SK-N-SH (cell line): ENCODE measurements at regions not wholly inside any gene's neighbourhood (a gene's known extent, or its start where the extent isn't known, plus 50 kb on each side); places are given as distances from the start of the nearest gene placed in this dataset.

Source experiments
- CTCF ChIA-PET: fragments of 300-600, 350-600 bp; formaldehyde crosslinking; extraction: SDS; loops from one replicate; lab custom pipeline; 2021; lab: Yijun Ruan, JAX
- POLR2A ChIA-PET: fragments of 350-600 bp; sonication (Branson Sonifier 250); formaldehyde crosslinking; extraction: SDS; loops from one replicate; lab custom pipeline; 2020; ENCODE audit warnings: antibody characterized with exemption, inconsistent platforms; lab: Yijun Ruan, JAX
- DNase-seq: peaks from one replicate; pipeline ENCODE4 v3.0.0; 2012
- H2AFZ ChIP-seq: fragments of 200-600 bp; sonication (generic); 2 replicates; pipeline ENCODE4 v1.8.1; 2016; ENCODE audit warnings: antibody characterized with exemption, mild to moderate bottlenecking, low read depth
- H3F3A ChIP-seq: fragments of 200-600 bp; sonication (generic); replicated peaks from 2 replicates; pipeline ENCODE3; 2016; ENCODE audit warnings: antibody characterized with exemption, mild to moderate bottlenecking; ENCODE audit not compliant: insufficient read depth
- H3K27ac ChIP-seq, 2 experiments: fragments of 200-500 bp in 1 of 2; fragments of 200-600 bp in 1 of 2; sonication (Bioruptor generic) in 1 of 2; sonication (generic), shearing (Covaris generic) in 1 of 2; 2 replicates each; pipeline versions ENCODE4 v1.5.1 to v1.6.1; 2014 to 2016; ENCODE audit warnings: low read depth in 2 of 2, inconsistent platforms in 1 of 2, low read length in 1 of 2, mild to moderate bottlenecking in 1 of 2, mixed read lengths in 1 of 2
- H3K27me3 ChIP-seq: fragments of 200-600 bp; sonication (generic), shearing (Covaris generic); 2 replicates; pipeline ENCODE4 v1.6.1; 2016; ENCODE audit warnings: mixed run types; ENCODE audit not compliant: insufficient read depth
- H3K36me3 ChIP-seq, 2 experiments: fragments of 200-500 bp in 1 of 2; fragments of 200-600 bp in 1 of 2; sonication (Bioruptor generic) in 1 of 2; sonication (generic) in 1 of 2; replicated peaks in 1 of 2; 2 replicates each; pipeline versions ENCODE3 to v1.5.1; 2014 to 2016; ENCODE audit warnings: low read length in 1 of 2, mild to moderate bottlenecking in 1 of 2; ENCODE audit not compliant: insufficient read depth in 2 of 2, control insufficient read depth in 1 of 2
- H3K4me1 ChIP-seq, 2 experiments: fragments of 200-500 bp in 1 of 2; fragments of 200-600 bp in 1 of 2; sonication (Bioruptor generic) in 1 of 2; sonication (generic), shearing (Covaris generic) in 1 of 2; 2 replicates each; pipeline versions ENCODE4 v1.5.1 to v1.6.1; 2014 to 2016; ENCODE audit warnings: low read depth in 1 of 2, low read length in 1 of 2, mixed run types in 1 of 2; ENCODE audit not compliant: insufficient read depth in 2 of 2, control insufficient read depth in 1 of 2
- H3K4me2 ChIP-seq: fragments of 200-600 bp; sonication (generic), shearing (Covaris generic); 2 replicates; pipeline ENCODE4 v1.6.1; 2017; ENCODE audit warnings: mixed run types
- H3K4me3 ChIP-seq, 2 experiments: fragments of 200-500 bp in 1 of 2; fragments of 200-600 bp in 1 of 2; sonication (Bioruptor generic) in 1 of 2; sonication (generic), shearing (Covaris generic) in 1 of 2; 2 replicates each; pipeline versions ENCODE4 v1.5.1 to v1.8.1; 2014 to 2016; ENCODE audit warnings: low read depth in 2 of 2, inconsistent platforms in 1 of 2, low read length in 1 of 2, mild to moderate bottlenecking in 1 of 2, mixed read lengths in 1 of 2, moderate library complexity in 1 of 2
- H3K79me2 ChIP-seq: fragments of 200-600 bp; sonication (generic); 2 replicates; pipeline ENCODE4 v1.8.1; 2017; ENCODE audit warnings: mild to moderate bottlenecking; ENCODE audit not compliant: insufficient read depth
- H3K9ac ChIP-seq: fragments of 200-600 bp; sonication (generic); 2 replicates; pipeline ENCODE4 v1.6.1; 2017; ENCODE audit warnings: mixed run types
- H3K9me2 ChIP-seq: fragments of 200-600 bp; sonication (generic); 2 replicates; pipeline ENCODE4 v1.6.1; 2017; ENCODE audit warnings: mixed run types
- H3K9me3 ChIP-seq: fragments of 200-600 bp; sonication (generic); 2 replicates; pipeline ENCODE4 v1.6.1; 2017; ENCODE audit warnings: mixed run types, mild to moderate bottlenecking, moderate library complexity
- H4K20me1 ChIP-seq: fragments of 200-600 bp; sonication (generic); 2 replicates; pipeline ENCODE4 v1.6.1; 2017; ENCODE audit warnings: mild to moderate bottlenecking, mixed run types; ENCODE audit not compliant: insufficient read depth
- ELF1 ChIP-seq: IDR thresholded peaks from 2 replicates; pipeline ENCODE4 v1.4.0; 2012
- FOXJ3 ChIP-seq: sonication (generic); formaldehyde crosslinking; IDR thresholded peaks from 2 replicates; pipeline ENCODE4 v1.5.1; 2020; ENCODE audit warnings: mild to moderate bottlenecking, missing genetic modification reagents
- GABPA ChIP-seq: IDR thresholded peaks from 2 replicates; pipeline ENCODE4 v1.4.0; 2012; ENCODE audit warnings: low read depth, mild to moderate bottlenecking
- GATA2 ChIP-seq: sonication (generic); formaldehyde crosslinking; IDR thresholded peaks from 2 replicates; pipeline ENCODE4 v1.5.0; 2020; ENCODE audit warnings: mild to moderate bottlenecking, missing genetic modification reagents
- IRF3 ChIP-seq: fragments of 150-350 bp; IDR thresholded peaks from 2 replicates; pipeline ENCODE4 v1.6.1; 2016; ENCODE audit warnings: mild to moderate bottlenecking, low read depth, low read length
- MEF2A ChIP-seq: IDR thresholded peaks from 2 replicates; pipeline ENCODE4 v1.4.0; 2012; ENCODE audit warnings: low read depth, borderline replicate concordance
- MXI1 ChIP-seq: IDR thresholded peaks from 2 replicates; pipeline ENCODE4 v1.6.1; 2012; ENCODE audit warnings: mild to moderate bottlenecking, low read depth, low read length, improper control_type of control experiment
- RFX5 ChIP-seq: IDR thresholded peaks from 2 replicates; pipeline ENCODE4 v1.6.1; 2012; ENCODE audit warnings: mild to moderate bottlenecking, improper control_type of control experiment, low read length
- RXRA ChIP-seq: IDR thresholded peaks from 2 replicates; pipeline ENCODE4 v1.4.0; 2012; ENCODE audit warnings: low read depth, mild to moderate bottlenecking, borderline replicate concordance
- SIN3A ChIP-seq: IDR thresholded peaks from 2 replicates; pipeline ENCODE4 v1.6.1; 2012; ENCODE audit warnings: low read depth, mild to moderate bottlenecking, low read length, moderate library complexity, borderline replicate concordance
- WGBS: methylation state at CpG from one replicate; pipeline ENCODE4 v1.1.6; 2017; ENCODE audit warnings: low lambda C conversion rate; 5-methylcytosine and 5-hydroxymethylcytosine counted together
- TF ChIP-seq, protein P1 (sequence below): IDR thresholded peaks from 2 replicates; pipeline ENCODE4 v1.4.0; 2012; ENCODE audit warnings: low read depth
- TF ChIP-seq, protein P2 (sequence below): IDR thresholded peaks from 2 replicates; pipeline ENCODE4 v1.4.0; 2012; ENCODE audit warnings: low read depth, borderline replicate concordance
- TF ChIP-seq, protein P3 (sequence below): IDR thresholded peaks from 2 replicates; pipeline ENCODE4 v1.6.1; 2012; ENCODE audit warnings: mild to moderate bottlenecking, low read depth, low read length, moderate library complexity
- TF ChIP-seq, protein P4 (sequence below): IDR thresholded peaks from 2 replicates; pipeline ENCODE4 v1.4.0; 2012; ENCODE audit warnings: low read depth, borderline replicate concordance

DNA sequence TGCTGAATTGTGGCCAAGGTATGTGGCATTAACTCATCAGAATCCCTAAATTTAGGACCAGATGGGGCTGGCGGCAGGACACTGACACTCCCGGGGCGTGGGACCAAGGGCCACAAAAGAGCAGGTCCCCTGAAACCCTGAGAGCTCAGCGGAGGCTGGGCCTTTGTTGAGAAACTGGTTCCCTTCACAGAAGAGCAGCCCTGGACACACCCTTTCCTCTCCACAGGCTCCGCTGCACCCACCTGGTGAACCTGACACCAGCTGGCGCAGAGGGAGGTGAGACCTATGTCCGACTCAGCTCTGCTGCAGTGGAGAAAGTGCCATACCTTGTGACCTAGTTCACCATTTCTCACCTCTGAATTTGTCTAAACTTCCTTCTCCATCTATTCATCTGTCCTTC lies 119.5 kb downstream of the RTP5 start:
- ChIA-PET CTCF (interaction anchor here (1.8 kb wide), 1 partner anchor 38 kb away, joined by 5 read pairs; no protein-coding TSS in a partner anchor), POLR2A (no interaction called here)
- H3F3A ChIP-seq, result no peaks in the 10 kb centered on the region
- no peaks in the 10 kb centered on the region for H3K36me3 ChIP-seq
- no peak overlapping the region for H3K27ac ChIP-seq
- H3K27me3 ChIP-seq, result no peaks in the 10 kb centered on the region
- H4K20me1 ChIP-seq, result no peaks in the 10 kb centered on the region
- H3K9me3 ChIP-seq, result no peaks in the 10 kb centered on the region
- H3K4me3 ChIP-seq, result no peak overlapping the region
- H3K9me2 ChIP-seq, result no peaks in the 10 kb centered on the region
- no peak overlapping the region for H3K9ac ChIP-seq
- TF ChIP-seq, protein P1, sequence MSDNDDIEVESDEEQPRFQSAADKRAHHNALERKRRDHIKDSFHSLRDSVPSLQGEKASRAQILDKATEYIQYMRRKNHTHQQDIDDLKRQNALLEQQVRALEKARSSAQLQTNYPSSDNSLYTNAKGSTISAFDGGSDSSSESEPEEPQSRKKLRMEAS, result no peak
- TF ChIP-seq RXRA (no peak), GABPA (no peak), ELF1 (no peak), MEF2A (no peak)
- TF ChIP-seq, protein P2, sequence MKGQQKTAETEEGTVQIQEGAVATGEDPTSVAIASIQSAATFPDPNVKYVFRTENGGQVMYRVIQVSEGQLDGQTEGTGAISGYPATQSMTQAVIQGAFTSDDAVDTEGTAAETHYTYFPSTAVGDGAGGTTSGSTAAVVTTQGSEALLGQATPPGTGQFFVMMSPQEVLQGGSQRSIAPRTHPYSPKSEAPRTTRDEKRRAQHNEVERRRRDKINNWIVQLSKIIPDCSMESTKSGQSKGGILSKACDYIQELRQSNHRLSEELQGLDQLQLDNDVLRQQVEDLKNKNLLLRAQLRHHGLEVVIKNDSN, result no peak
- no peak for DNase-seq
- WGBS, result 65% methylated on average over 7 of the region's 7 CpGs
- H3K79me2 ChIP-seq, result no peaks in the 10 kb centered on the region
- H3K4me1 ChIP-seq, result no peaks in the 10 kb centered on the region
- no peak overlapping the region for H3K4me2 ChIP-seq
- H2AFZ ChIP-seq, result no peak overlapping the region

DNA sequence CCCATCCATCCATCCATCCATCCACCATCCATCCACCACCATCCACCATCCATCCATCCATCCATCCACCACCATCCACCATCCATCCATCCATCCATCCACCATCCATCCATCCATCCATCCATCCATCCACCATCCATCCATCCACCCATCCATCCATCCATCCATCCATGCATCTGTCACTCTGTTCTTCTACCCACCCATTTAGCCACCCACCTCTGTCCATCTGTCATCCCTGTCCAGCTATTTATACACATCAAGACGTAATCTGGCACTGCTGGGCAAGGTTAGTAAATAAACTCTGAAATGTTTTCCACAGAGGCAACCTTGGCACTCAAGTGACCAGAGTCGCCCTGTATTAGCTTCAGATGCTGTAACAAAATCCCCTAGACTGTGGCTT lies 120.9 kb downstream of the RTP5 start:
- H3K9me3 ChIP-seq, result no peaks in the 10 kb centered on the region
- no peaks in the 10 kb centered on the region for H3K36me3 ChIP-seq
- H3K4me1 ChIP-seq, result no peaks in the 10 kb centered on the region
- DNase-seq, result no peak
- no peaks in the 10 kb centered on the region for H4K20me1 ChIP-seq
- CTCF ChIA-PET, result no interaction called here
- no peak overlapping the region for H3K4me3 ChIP-seq
- no peaks in the 10 kb centered on the region for H3K79me2 ChIP-seq
- H2AFZ ChIP-seq, result no peak overlapping the region
- H3K27me3 ChIP-seq, result no peaks in the 10 kb centered on the region
- H3K4me2 ChIP-seq, result no peak overlapping the region
- no peaks in the 10 kb centered on the region for H3F3A ChIP-seq
- no peak overlapping the region for H3K9ac ChIP-seq
- POLR2A ChIA-PET, result interaction anchor here (0.8 kb wide), 1 partner anchor 10 kb away, joined by 3 read pairs; no protein-coding TSS in a partner anchor
- no peak for TF ChIP-seq RFX5
- TF ChIP-seq, protein P3, sequence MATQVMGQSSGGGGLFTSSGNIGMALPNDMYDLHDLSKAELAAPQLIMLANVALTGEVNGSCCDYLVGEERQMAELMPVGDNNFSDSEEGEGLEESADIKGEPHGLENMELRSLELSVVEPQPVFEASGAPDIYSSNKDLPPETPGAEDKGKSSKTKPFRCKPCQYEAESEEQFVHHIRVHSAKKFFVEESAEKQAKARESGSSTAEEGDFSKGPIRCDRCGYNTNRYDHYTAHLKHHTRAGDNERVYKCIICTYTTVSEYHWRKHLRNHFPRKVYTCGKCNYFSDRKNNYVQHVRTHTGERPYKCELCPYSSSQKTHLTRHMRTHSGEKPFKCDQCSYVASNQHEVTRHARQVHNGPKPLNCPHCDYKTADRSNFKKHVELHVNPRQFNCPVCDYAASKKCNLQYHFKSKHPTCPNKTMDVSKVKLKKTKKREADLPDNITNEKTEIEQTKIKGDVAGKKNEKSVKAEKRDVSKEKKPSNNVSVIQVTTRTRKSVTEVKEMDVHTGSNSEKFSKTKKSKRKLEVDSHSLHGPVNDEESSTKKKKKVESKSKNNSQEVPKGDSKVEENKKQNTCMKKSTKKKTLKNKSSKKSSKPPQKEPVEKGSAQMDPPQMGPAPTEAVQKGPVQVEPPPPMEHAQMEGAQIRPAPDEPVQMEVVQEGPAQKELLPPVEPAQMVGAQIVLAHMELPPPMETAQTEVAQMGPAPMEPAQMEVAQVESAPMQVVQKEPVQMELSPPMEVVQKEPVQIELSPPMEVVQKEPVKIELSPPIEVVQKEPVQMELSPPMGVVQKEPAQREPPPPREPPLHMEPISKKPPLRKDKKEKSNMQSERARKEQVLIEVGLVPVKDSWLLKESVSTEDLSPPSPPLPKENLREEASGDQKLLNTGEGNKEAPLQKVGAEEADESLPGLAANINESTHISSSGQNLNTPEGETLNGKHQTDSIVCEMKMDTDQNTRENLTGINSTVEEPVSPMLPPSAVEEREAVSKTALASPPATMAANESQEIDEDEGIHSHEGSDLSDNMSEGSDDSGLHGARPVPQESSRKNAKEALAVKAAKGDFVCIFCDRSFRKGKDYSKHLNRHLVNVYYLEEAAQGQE, result no peak
- no peak for TF ChIP-seq GATA2 (CRISPR knock-in tag)
- no peak for TF ChIP-seq SIN3A
- TF ChIP-seq IRF3, result no peak
- TF ChIP-seq MXI1, result no peak
- no peak for TF ChIP-seq FOXJ3 (CRISPR knock-in tag)
- TF ChIP-seq, protein P4, sequence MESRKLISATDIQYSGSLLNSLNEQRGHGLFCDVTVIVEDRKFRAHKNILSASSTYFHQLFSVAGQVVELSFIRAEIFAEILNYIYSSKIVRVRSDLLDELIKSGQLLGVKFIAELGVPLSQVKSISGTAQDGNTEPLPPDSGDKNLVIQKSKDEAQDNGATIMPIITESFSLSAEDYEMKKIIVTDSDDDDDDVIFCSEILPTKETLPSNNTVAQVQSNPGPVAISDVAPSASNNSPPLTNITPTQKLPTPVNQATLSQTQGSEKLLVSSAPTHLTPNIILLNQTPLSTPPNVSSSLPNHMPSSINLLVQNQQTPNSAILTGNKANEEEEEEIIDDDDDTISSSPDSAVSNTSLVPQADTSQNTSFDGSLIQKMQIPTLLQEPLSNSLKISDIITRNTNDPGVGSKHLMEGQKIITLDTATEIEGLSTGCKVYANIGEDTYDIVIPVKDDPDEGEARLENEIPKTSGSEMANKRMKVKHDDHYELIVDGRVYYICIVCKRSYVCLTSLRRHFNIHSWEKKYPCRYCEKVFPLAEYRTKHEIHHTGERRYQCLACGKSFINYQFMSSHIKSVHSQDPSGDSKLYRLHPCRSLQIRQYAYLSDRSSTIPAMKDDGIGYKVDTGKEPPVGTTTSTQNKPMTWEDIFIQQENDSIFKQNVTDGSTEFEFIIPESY, result no peak
- H3K27ac ChIP-seq, result no peak overlapping the region
- no peaks in the 10 kb centered on the region for H3K9me2 ChIP-seq
- WGBS, result 35% methylated on average over 2 of the region's 2 CpGs
